Transverse colon (tissue), 1 donor: ENCODE measurements at regions not wholly inside any gene's neighbourhood (a gene's known extent, or its start where the extent isn't known, plus 50 kb on each side); places are given as distances from the start of the nearest gene placed in this dataset.

Source experiments
- EP300 ChIP-seq: sonication (generic); formaldehyde crosslinking; IDR thresholded peaks from one replicate; pipeline ENCODE4 v1.6.1; 2017; ENCODE audit warnings: antibody characterized with exemption, low read depth
- POLR2A ChIP-seq: fragments of 450-650 bp; IDR thresholded peaks from one replicate; pipeline ENCODE4 v1.6.1; 2016; ENCODE audit warnings: antibody characterized with exemption, mild to moderate bottlenecking, moderate library complexity

- TF ChIP-seq POLR2A (no peak), EP300 (no peak)
These were observed 274.4 kb downstream of the MAN2A1 start for GRCh38 chr5:109964136-109964535.
